Activated CD4-positive, alpha-beta T cell treated with anti-CD3 and anti-CD28 coated beads, Interleukin-2, Interleukin-6, amounts not matched to agents 100 ng/mL and 50 ng/mL, durations not matched to agents 16 hours and 8 hours (primary cell): ENCODE measurements at regions not wholly inside any gene's neighbourhood (a gene's known extent, or its start where the extent isn't known, plus 50 kb on each side); places are given as distances from the start of the nearest gene placed in this dataset.

Experiments used
- DNase-seq: peaks from one replicate; pipeline ENCODE4 v3.0.0-alpha.2; 2020

DNA sequence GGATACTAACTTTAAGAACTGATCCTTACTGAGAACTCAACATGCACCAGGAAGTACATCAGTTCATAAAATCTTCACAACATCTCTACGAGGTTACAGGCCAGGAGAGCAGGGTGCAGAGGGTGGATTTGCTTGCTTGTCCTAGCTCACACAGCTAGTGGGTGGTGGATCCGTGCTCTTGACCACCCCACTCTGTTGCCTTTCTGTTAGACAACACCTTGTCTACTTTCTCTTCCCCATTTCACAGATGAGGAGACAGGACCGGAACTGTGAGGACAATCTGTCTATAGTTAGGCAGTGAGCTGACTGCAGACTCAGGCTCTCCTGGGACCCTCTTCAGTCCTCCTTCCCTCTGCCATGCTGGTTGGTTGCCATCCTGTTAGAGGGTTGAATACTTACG lies 221.7 kb upstream of the TLE3 start:
- no peak for DNase-seq

DNA sequence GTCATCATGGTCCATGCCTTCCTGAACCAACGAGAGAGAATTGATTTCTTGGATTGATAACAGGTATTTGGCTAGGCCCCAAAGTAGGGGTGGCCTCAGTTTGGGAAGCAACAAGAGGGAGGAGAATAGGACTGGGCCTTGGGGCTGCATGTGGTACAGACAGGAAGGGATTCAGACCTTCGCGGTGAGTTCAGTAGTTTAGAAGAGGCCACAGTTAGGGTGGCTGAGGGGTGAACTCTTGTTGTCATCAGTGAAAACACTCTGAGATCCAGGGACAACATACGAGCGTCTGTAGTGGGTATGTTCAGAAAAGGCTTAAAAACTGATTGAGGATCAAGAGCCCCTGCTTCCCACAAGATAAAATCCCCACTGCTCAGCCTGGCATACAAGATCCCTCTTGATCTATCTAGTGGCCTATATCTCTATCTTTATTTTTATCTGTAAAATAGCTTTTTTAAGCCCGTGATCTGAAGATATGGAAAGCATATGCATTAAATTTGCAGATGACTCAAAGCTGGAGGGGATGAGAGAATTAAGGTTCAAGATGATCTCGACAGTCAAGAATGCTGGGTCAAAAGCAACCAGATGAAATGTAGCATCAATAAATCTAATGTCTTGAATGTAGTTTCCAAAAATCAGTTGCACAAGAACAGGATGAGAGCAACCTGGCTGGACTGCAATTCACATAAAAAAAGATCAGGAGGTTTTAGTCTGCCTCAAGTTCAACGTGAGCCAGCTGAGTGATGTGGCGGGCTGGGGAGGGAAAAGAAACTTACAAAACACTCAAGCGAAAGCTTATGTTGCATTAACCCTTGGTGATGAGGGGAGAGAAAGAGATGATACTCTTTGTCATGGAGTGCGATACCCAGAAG lies 221.1 kb upstream of the TLE3 start:
- no peak for DNase-seq

DNA sequence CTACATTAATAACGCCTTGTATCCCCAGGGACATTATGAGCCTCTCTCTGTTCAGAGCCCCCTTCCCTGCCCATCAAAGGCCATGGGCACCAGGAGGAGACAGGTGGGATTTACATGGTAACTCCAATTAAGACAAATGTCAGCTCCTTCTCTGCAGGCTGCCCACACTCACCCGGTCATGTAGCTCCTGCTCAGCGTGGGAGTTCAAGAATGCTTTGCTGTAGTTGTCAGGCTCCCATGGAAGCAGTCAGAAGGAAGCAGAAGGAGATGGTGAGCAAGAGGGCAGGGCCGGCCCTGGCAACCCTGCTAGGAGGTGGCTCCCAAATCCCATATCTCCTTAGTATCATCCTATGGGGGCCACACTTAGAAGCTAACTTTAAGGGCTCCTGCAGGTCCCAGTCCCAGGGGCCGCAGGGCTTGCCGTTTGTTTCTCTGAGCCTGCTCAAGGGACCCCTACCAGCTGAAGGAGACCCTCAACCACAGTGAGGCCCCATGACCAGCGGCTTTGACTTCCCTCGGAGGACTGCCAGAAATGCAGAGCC lies 218.4 kb upstream of the TLE3 start:
- DNase-seq: no peak

DNA sequence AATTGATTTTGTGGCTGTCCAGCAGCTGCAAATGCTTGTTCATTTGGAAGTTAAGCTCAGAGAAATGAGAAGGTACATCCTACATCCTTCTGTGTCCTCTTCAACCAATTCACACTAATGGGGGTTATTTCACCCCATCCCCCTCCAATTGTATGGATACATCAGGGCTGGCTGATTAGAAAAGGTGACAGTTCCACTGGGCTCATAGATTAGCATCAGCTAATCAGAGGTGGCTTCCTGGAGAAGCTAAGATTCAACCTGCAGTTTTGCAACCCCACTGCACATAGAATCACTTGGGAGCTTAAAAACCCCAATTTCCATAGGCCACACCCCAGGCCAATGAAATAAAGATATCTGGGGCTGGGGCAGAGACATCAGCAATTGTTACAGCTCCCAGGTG lies 217.7 kb upstream of the TLE3 start:
- DNase-seq: no peak

DNA sequence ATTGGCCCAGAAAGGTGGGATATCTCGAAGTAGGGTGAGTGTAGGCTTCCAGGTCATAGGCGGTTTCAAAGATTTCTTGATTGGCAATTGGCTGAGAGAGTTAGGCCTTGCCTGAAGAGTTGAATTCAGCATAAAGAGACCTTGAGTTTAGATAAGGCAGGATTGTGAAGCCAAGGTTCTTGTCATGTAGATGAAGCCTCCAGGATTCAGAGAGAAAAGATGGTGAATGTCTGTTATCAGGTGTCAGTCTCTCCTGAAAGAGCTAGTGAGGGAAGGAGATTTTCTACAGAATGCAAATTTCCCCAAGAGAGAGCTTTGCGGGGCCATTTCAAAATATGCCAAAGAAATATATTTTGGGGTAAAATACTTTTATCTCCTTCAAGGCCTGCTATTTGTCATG lies 217.0 kb upstream of the TLE3 start:
- DNase-seq: no peak

DNA sequence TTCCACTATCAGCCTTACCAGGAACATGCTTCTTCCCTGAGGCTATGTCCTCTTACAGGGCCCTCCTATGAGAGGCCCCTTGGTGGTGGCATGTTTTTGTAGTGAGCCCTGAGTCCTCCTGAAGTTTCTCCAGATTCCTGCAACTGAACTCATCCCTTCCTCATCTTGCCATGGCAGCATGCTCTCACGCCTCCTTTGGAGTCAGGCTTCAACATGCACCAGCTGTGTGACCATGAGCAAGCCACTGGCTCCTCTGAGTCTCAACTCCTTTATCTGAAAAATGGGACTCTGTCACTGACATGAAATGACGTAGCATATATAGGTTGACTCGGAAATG lies 216.3 kb upstream of the TLE3 start:
- no peak for DNase-seq

DNA sequence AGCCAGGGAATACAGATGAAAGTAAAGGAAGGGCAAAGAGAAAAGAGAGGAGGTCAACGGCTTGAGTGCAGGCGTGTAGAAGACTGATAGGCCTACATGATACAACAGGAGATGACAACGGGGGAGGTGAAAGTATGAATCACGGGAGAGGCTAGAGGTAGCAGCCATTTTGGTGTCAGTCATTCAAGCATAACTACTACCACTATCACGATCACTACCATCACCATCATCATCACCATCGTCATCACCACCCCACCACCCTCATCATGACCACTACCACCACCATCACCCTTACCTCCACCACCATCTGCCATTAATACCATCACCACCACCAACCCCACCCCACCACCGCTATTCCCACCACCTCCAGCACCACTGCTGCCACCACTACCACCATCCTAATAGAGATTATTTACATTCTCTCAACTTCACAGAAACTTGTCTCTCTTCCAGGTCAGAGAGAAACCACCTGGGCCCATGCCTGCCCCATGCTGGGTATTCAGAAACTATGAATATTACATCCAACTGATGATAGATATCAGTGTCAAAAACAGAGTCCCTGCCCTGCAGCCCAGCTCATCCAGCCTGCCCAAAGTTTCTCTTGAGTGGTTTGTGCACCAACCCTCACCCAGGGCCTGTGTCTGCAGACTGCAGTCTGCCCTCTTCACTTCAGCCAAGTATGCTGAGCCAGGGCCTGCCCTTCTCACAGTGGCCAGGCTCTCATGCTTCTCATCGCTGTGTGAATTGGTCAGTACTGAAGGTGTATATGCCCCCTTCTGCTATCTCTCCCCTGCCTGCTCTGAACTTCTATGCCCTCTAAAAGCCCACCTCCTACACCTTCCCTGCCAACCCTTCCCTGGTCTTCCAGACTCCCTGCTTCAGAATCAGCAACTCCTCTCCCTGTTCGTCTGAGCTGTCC lies 215.6 kb upstream of the TLE3 start:
- DNase-seq: no peak

DNA sequence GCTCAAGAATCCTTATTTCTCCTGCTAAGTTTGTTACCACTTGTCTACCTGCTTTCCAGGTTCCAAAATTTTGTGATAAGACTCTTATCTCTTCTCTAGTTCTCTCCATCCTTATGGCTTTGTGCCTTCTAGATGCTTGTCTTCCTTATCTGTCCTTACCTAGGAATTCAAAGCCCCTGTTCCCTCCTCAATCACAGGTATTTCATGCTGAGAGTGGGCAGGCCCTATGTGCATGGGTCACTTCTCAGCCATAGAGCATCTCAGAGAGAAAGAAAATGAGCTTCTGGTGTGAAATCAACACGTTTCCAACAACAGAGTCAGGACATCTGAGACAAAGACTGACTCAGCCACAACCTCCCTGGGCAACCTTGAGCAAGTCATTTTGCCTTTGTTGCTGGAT lies 214.1 kb upstream of the TLE3 start:
- no peak for DNase-seq

DNA sequence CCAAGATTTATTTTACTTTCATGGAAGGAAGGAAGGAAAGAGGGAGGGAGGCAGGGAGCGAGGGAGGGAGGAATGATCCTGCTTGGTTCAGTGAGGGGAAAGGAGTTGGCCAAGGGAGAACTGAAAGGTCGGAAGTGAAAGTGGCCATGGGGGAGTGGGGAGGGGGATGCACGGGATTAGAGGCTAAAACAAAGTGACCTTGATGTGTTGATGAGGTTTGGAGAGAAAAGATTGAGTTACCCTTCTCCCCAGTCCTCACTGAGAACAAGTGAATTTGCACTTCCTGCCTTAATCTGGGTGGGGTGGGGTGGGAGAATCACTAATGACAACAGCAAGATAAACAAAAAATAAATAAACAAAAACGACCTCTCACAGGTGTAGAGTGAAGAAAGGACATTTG lies 212.0 kb upstream of the TLE3 start:
- no peak for DNase-seq

DNA sequence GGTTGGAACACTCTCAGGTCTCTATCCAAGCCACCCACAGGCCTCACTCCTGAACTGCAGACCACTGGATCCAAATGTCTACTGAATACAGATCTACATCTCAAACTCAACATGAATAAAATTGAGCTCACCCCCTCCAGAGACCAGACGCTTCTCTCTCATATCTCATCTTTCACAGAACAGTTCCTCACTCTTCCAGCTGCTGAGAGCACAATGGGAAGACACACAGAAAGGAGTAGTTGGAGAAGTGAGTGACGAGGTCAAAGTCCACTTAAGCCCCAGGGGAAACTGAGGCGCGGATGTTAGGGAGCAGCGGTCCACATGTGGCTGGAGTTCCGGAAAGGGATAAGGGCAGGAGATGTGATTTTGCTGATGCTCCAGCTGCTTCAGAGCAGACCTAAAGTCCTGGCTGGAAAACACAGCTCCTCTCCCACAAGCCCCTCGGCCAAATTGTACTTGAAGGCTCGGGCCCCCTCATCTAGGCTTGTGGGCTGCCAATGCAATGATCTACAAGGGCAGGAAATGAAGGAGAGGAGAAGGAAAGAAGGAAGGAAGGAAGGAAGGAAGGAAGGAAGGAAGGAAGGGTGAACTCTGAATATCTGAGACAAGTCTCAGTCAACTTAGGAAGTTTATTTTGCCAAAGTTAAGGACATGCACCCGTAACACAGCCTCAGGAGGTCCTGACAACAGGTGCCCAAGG lies 211.2 kb upstream of the TLE3 start:
- DNase-seq: no peak

DNA sequence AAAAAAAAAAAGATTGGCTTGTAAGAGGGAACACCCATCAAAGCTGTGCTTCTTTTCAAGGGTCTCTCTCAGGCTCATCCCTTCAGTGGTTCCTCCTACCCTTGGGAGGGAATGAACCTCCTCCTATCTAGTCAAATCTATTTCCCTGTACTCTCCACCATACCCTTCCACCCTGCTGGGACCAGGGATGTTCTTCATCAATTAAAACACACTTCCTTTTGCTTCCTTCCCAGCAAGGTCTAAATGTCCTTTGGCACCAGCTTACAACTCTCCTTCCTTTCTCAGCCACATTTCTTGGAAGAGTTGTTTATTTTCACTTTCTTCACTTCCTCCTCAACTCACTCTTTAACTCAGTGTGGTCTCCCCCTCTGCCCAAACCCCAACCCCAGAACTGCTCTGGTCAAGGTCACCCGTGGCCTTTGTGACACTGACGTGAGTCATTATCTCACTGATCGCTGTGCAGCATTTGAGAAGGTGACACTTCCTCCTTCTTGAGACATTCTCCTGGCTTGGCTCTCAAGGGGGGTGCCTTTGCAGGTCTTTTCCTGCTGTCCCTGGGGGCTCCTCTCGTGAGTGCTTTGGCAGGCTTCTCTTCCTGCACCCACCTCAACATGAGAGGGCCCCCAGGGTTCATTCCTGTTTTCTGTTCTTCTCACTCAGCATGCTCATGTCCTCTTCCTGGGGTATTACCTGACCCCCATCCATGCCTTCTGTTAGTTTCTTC lies 210.5 kb upstream of the TLE3 start:
- peak; percentile 55 for DNase-seq

DNA sequence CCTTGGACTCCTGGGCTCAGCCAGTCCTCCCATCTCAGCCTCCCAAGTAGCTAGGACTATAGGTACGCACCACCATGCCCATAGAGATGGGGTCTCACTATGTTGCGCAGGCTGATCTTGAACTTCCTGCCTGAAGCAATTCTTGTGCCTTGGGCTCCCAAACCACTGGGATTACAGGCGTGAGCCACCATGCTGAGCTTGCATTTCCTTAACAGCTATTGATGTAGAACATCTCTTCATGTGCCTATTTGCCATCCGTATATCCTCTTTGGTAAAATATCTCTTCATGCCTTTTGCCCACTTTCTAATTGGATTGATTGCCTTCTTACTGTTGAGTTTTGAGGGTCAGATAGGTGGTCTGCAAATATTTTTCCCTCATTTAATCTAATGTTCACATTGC lies 208.9 kb upstream of the TLE3 start:
- DNase-seq: no peak

DNA sequence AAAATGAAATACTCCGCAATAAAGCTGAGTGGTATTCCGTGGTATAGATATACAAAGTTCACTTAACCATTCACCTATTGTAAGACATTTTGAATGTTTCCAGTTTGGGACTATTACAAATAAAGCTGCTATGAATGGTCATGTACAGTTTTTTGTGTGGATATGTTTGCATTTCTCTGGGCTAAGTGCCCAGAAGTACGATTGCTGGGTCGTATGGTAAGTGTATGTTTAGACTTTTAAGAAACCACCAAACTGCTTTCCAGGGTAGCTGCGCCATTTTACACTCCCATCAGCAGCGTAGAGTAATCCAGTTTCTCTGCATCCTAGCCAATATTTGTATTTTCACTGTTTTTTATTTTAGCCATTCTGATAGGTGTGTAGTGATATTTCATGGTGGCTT lies 208.4 kb upstream of the TLE3 start:
- DNase-seq: no peak

DNA sequence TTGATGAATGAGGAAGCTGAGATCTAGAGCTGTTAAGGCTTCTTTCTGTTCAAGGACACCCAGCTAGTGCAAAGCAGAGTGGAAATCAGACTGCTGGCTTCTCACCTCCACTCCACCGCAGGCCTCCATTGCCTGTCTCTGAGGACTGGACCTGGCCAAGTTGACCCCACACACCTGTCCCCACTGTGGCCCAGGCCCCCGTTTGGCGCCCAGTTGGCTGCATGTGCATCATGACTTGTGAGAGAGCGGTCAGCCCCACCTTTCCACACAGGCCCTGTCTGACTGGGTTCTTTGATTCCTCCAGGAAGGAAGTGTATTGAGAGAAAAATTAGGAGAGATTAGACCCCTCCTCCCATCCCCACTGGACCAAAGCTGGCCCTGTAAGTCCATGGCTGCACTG lies 206.3 kb upstream of the TLE3 start:
- DNase-seq: no peak

DNA sequence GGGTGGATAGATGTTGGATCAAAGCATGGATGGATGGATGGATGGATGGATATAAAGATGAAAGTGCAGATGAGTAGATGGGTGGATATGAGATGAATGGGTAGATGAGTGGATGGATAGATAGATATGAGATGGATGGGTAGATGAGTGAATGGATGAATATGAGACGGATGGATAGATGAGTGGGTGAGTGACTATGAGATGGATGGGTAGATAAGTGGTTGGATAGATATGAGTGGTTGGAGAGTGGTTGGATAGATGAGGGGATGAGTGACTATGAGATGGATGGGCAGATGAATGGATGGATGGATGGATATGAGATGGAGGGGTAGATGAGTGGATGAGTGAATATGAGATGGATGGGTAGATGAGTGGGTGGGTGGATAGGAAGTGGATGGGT lies 204.6 kb upstream of the TLE3 start:
- no peak for DNase-seq

DNA sequence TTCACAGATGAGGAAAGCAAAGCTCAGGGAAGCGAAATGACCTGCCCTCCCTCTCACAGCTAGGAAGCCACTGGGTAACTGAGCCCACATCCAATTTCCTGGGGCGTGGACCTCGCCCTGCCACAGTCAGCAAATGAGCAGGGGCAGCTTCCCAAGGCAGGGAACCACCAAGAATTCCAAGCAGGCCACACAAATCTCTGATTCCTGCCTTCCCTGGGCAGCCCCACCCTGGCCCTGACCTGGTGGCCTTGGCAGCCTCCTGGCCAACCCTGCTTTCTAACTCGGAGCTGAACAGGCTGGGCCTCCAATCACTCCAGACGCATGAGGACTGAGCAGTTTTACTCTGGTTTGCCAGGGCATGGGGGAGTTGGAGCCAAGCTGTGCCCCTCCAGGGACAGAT lies 203.7 kb upstream of the TLE3 start:
- DNase-seq: no peak

DNA sequence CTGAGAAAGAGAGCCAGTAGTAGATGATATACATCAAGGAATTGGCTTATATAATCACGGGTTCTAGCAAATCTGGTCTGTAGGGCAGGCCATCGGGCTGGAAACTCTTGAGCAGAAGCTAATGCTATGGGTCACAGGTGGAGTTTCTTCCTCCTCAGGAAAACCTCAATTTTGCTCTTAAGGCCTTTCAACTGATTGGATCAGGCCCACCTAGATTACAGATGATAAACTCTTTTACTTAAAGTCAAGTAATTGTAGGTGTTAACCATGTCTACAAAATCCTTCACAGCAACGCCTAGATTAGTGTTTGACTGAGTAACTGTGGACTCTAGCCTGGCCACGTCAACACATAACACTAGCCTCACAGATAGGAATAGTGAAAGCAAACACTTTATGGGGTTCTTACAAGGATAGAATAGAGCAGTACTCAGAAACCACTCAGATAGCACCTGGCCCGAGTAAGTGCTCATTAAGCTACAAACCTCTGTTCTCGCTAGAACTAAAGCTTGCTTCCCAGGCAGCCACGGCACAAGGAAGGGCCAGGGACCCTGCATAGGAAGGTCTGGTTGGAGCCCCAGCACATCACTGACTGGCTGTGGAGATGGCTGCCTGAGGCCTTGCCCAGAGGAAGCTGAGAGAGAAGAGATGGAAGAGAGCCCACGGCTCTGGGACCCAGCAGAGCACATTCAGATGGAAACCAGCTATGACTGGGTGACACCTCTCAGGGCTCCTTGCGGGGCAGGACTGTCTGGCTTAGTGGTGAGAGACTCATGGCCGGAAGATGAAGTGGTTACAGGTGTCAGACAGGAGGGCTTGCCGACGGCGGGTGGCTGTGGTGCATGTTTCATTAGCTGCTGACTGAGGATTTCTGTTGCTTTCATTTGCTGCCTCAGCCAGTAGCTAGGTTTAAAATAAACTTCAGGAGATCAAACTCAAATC lies 202.5 kb upstream of the TLE3 start:
- DNase-seq: peak; percentile 91

DNA sequence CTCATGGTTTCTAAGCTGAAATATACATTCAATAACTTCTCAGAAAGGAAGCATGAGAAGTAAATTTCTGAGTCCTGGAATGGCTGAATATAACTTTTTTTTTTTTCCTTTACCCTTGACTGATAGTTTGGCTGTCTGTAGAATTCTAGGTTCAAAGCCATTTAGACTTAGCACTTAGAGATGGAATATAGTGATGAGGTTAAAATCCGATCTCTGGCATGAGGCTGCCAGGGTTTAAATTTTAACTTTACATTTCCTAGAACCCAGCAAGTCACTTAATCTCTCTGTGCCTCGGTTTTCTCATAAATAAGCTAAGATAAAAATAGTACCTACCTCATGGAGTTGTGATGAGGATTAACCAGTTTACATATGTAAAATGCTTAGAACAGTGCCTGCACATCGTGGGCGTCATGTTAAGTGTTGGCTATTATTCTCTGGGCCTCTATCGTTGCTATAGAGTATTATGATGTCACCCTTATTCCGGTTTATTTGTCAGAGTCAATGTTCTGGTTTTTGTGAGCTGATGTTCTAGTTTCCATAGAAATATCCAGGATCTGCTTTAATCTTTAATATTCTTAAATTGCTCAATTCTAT lies 199.8 kb upstream of the TLE3 start:
- DNase-seq: no peak

DNA sequence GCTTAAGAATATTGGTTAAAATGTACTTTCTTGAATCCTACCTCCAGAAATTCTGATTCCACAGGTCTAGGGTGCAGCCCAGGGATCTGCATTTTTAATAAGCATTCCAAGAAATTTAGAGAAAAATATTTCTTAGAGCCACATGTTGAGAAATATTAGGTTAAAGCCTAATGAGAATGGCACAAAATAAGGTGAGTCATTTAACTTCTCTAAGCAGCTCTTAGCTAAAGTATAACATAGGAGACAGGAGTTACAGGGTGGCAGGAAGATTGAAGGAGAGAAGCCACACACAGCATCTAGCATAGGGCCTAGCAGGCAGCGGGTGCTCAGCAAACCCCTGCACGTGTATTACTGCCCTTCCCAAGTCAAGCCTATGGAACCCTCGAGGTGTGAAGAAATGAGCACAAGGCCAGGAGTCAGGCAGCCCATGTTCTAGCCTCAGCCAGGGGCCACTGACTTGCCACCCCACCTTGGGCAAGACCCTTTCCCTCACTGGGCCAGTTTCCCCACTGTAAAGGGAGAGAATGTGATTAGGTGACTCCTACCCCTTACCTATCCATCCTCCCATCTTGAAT lies 197.1 kb upstream of the TLE3 start:
- DNase-seq: no peak

DNA sequence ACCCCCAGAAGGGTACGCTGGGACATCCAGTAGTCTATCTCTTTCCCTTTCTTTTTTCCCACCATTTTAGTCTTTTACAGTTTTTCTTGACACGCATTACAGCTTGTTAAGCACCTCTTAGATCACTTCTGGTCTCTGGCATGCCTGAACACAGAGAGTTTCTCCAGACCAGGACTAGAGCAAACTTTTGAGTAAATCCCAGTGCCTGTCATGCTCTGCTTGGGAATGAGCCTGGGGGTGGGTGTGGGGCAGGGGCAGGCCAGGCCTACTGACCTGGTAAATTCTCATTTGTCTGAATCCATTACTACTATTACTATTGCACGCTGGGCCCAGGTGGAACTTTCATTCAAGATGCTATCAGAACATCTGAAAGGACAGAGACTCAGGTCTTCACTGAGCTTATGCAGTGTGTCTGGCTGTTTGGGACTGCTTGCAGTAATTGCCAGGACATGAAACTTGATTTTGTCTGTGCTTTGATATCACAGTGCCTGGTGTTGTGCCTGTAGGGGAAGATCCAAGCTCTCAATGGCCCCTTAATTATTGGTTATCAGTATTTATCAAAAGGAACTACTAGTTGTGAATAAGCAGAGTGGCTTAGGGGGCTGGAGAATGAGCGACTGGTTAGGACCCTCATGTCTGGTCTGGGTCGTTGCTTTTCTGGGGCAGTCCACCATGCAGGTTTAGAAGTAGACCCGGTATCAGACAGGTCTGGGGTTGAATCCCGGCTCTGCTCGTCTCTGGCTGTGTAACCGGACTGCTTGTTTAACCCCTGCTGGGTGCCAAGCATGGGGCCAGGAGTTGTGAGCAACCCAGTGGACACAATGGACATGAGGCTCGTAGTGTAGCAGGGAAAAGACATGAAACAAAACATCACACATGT lies 196.1 kb upstream of the TLE3 start:
- DNase-seq: no peak
